ENCODE measurements at regions not wholly inside any gene's neighbourhood (a gene's known extent, or its start where the extent isn't known, plus 50 kb on each side); places are given as distances from the start of the nearest gene placed in this dataset.

- peak; percentile 25 for DNase-seq (ENCODE audit: low spot score)
These were observed 515.3 kb downstream of the EPHB1 start for GRCh38 chr3:135310317-135310716.

- DNase-seq (ENCODE audit: low spot score), result no peak
These were observed 516.6 kb downstream of the EPHB1 start for GRCh38 chr3:135311699-135312098.

GRCh38 chr3:135314237-135314636, 519.2 kb downstream of the EPHB1 start:
- no peak for DNase-seq (ENCODE audit: low spot score)

- DNase-seq (ENCODE audit: low spot score), result no peak
These were observed 529.2 kb downstream of the EPHB1 start for GRCh38 chr3:135324301-135324700.

GRCh38 chr3:135325096-135325495, 530.0 kb downstream of the EPHB1 start:
- DNase-seq (ENCODE audit: low spot score), result no peak

GRCh38 chr3:135325726-135326235, 530.7 kb downstream of the EPHB1 start:
- DNase-seq (ENCODE audit: low spot score), result no peak

- no peak for DNase-seq (ENCODE audit: low spot score)
These were observed 531.8 kb downstream of the EPHB1 start for GRCh38 chr3:135326851-135327250.

GRCh38 chr3:135328036-135328435, 533.0 kb downstream of the EPHB1 start:
- no peak for DNase-seq (ENCODE audit: low spot score)

GRCh38 chr3:135329479-135329878, 534.4 kb downstream of the EPHB1 start:
- DNase-seq (ENCODE audit: low spot score), result no peak

GRCh38 chr3:135337192-135337591, 542.1 kb downstream of the EPHB1 start:
- DNase-seq (ENCODE audit: low spot score), result no peak

- no peak for DNase-seq (ENCODE audit: low spot score)
These were observed 553.6 kb downstream of the EPHB1 start for GRCh38 chr3:135348690-135349089.

GRCh38 chr3:135349254-135349948, 554.3 kb downstream of the EPHB1 start:
- no peak for DNase-seq (ENCODE audit: low spot score)

GRCh38 chr3:135352213-135352612, 557.2 kb downstream of the EPHB1 start:
- no peak for DNase-seq (ENCODE audit: low spot score)

- DNase-seq (ENCODE audit: low spot score), result no peak
These were observed 567.8 kb downstream of the EPHB1 start for GRCh38 chr3:135362889-135363288.

GRCh38 chr3:135364676-135365075, 569.6 kb downstream of the EPHB1 start:
- no peak for DNase-seq (ENCODE audit: low spot score)

- no peak for DNase-seq (ENCODE audit: low spot score)
These were observed 571.8 kb downstream of the EPHB1 start for GRCh38 chr3:135366816-135367215.

- no peak for DNase-seq (ENCODE audit: low spot score)
These were observed 573.3 kb downstream of the EPHB1 start for GRCh38 chr3:135368316-135368715.

GRCh38 chr3:135368781-135369180, 573.7 kb downstream of the EPHB1 start:
- DNase-seq (ENCODE audit: low spot score), result no peak

- DNase-seq (ENCODE audit: low spot score), result no peak
These were observed 579.5 kb downstream of the EPHB1 start for GRCh38 chr3:135374571-135374970.

- no peak for DNase-seq (ENCODE audit: low spot score)
These were observed 583.3 kb upstream of the PPP2R3A start for GRCh38 chr3:135382188-135382587.

GRCh38 chr3:135382621-135383020, 582.9 kb upstream of the PPP2R3A start:
- no peak for DNase-seq (ENCODE audit: low spot score)

GRCh38 chr3:135383301-135383700, 582.2 kb upstream of the PPP2R3A start:
- no peak for DNase-seq (ENCODE audit: low spot score)

- no peak for DNase-seq (ENCODE audit: low spot score)
These were observed 573.4 kb upstream of the PPP2R3A start for GRCh38 chr3:135392151-135392550.

GRCh38 chr3:135393159-135393558, 572.4 kb upstream of the PPP2R3A start:
- no peak for DNase-seq (ENCODE audit: low spot score)
